ENCODE measurements at regions not wholly inside any gene's neighbourhood (a gene's known extent, or its start where the extent isn't known, plus 50 kb on each side); places are given as distances from the start of the nearest gene placed in this dataset.

GRCh38 chr12:115794659-115795081, 482.8 kb downstream of the MED13L start:
- peak; percentile 35 for TF ChIP-seq CTCF (conservative IDR thresholded peaks at IDR 0.05)
- TF ChIP-seq ZFX (IDR thresholded peaks at IDR 0.05), result no peak

Measured in C4-2B (cell line).